HEK293 (cell line): ENCODE measurements at regions not wholly inside any gene's neighbourhood (a gene's known extent, or its start where the extent isn't known, plus 50 kb on each side); places are given as distances from the start of the nearest gene placed in this dataset.

Experiments
- CTCF ChIA-PET: fragments of 350-600 bp; formaldehyde crosslinking; extraction: SDS; loops from one replicate; lab custom pipeline; 2021; ENCODE audit warnings: antibody characterized with exemption; lab: Yijun Ruan, JAX
- POLR2A ChIA-PET: fragments of 300-600 bp; formaldehyde crosslinking; extraction: SDS; loops from one replicate; lab custom pipeline; 2020; ENCODE audit warnings: antibody characterized with exemption, inconsistent platforms; lab: Yijun Ruan, JAX
- H3K27ac ChIP-seq: fragments of 200-500 bp; sonication (Bioruptor generic); 2 replicates; pipeline ENCODE4 v1.5.1; 2014; ENCODE audit warnings: low read depth, low read length, control low read depth, inconsistent platforms; ENCODE audit errors: extremely low read depth
- H3K36me3 ChIP-seq, 2 experiments: fragments of 200-500 bp in 1 of 2; sonication (Bioruptor generic) in 1 of 2; 1 replicate in 1 of 2; 2 replicates in 1 of 2; pipeline ENCODE4 v1.5.1; 2014 to 2017; ENCODE audit warnings: inconsistent platforms in 2 of 2, low read length in 2 of 2; ENCODE audit not compliant: control insufficient read depth in 2 of 2, insufficient read depth in 1 of 2
- H3K4me1 ChIP-seq: fragments of 200-500 bp; sonication (Bioruptor generic); 2 replicates; pipeline ENCODE4 v1.5.1; 2014; ENCODE audit warnings: mild to moderate bottlenecking, low read length, inconsistent platforms; ENCODE audit not compliant: control insufficient read depth, insufficient read depth
- H3K4me3 ChIP-seq: 2 replicates; pipeline ENCODE4 v1.5.1; 2011; ENCODE audit warnings: low read depth, mild to moderate bottlenecking, control low read depth, low read length, moderate library complexity
- H3K9me3 ChIP-seq: fragments of 200-500 bp; sonication (Bioruptor generic); 2 replicates; pipeline ENCODE4 v1.5.1; 2014; ENCODE audit warnings: low read depth, low read length, inconsistent platforms; ENCODE audit not compliant: control insufficient read depth, insufficient read depth
- BCL11A ChIP-seq: fragments of 450-650 bp; formaldehyde crosslinking; IDR thresholded peaks from 2 replicates; pipeline ENCODE4 v1.5.1; 2016; ENCODE audit warnings: low read depth, missing biosample characterization, missing genetic modification characterization
- GLIS1 ChIP-seq: fragments of 450-650 bp; formaldehyde crosslinking; IDR thresholded peaks from 2 replicates; pipeline ENCODE4 v1.5.1; 2016; ENCODE audit warnings: missing biosample characterization, missing genetic modification characterization
- ZBTB20 ChIP-seq: fragments of 450-650 bp; formaldehyde crosslinking; IDR thresholded peaks from 2 replicates; pipeline ENCODE4 v1.5.1; 2016; ENCODE audit warnings: missing biosample characterization, missing genetic modification characterization
- ZFHX2 ChIP-seq: fragments of 450-650 bp; formaldehyde crosslinking; conservative IDR thresholded peaks from 2 replicates; pipeline ENCODE4 v1.5.1; 2016; ENCODE audit warnings: missing biosample characterization, missing genetic modification characterization
- ZNF133 ChIP-seq: fragments of 450-650 bp; formaldehyde crosslinking; IDR thresholded peaks from 2 replicates; pipeline ENCODE4 v1.5.1; 2016; ENCODE audit warnings: missing biosample characterization, missing genetic modification characterization
- ZNF16 ChIP-seq: fragments of 450-650 bp; formaldehyde crosslinking; IDR thresholded peaks from 2 replicates; pipeline ENCODE4 v1.5.1; 2016; ENCODE audit warnings: low read depth, missing biosample characterization, missing genetic modification characterization
- ZNF184 ChIP-seq: fragments of 450-650 bp; IDR thresholded peaks from 2 replicates; pipeline ENCODE4 v1.5.1; 2018; ENCODE audit warnings: missing biosample characterization, mild to moderate bottlenecking, missing genetic modification characterization
- ZNF23 ChIP-seq: fragments of 450-650 bp; formaldehyde crosslinking; IDR thresholded peaks from 2 replicates; pipeline ENCODE4 v1.5.1; 2016; ENCODE audit warnings: missing biosample characterization, missing genetic modification characterization, borderline replicate concordance
- ZNF416 ChIP-seq: fragments of 450-650 bp; formaldehyde crosslinking; IDR thresholded peaks from 2 replicates; pipeline ENCODE4 v1.5.1; 2016; ENCODE audit warnings: missing biosample characterization, missing genetic modification characterization
- ZNF473 ChIP-seq: fragments of 450-650 bp; formaldehyde crosslinking; IDR thresholded peaks from 2 replicates; pipeline ENCODE4 v1.5.1; 2017; ENCODE audit warnings: missing biosample characterization, missing genetic modification characterization
- ZNF544 ChIP-seq: fragments of 450-650 bp; formaldehyde crosslinking; IDR thresholded peaks from 2 replicates; pipeline ENCODE4 v1.5.0; 2017; ENCODE audit warnings: missing biosample characterization, missing genetic modification characterization
- ZNF585B ChIP-seq: fragments of 450-650 bp; formaldehyde crosslinking; IDR thresholded peaks from 2 replicates; pipeline ENCODE4 v1.5.1; 2016; ENCODE audit warnings: missing biosample characterization, missing genetic modification characterization
- ZNF621 ChIP-seq: fragments of 450-650 bp; formaldehyde crosslinking; IDR thresholded peaks from 2 replicates; pipeline ENCODE4 v1.5.1; 2017; ENCODE audit warnings: missing biosample characterization, missing genetic modification characterization
- ZNF704 ChIP-seq: fragments of 450-650 bp; formaldehyde crosslinking; IDR thresholded peaks from 2 replicates; pipeline ENCODE4 v1.5.1; 2016; ENCODE audit warnings: missing biosample characterization, missing genetic modification characterization
- TF ChIP-seq, protein P1 (sequence below): fragments of 450-650 bp; formaldehyde crosslinking; IDR thresholded peaks from 2 replicates; pipeline ENCODE4 v1.5.1; 2016; ENCODE audit warnings: missing biosample characterization, missing genetic modification characterization, borderline replicate concordance

GRCh38 chr5:113806250-113806649 is 292.8 kb downstream of the YTHDC2 start (continued):
- TF ChIP-seq ZNF585B (tag by site-specific recombination) (no peak), GLIS1 (tag by site-specific recombination) (no peak), ZNF184 (tag by site-specific recombination) (no peak)

DNA sequence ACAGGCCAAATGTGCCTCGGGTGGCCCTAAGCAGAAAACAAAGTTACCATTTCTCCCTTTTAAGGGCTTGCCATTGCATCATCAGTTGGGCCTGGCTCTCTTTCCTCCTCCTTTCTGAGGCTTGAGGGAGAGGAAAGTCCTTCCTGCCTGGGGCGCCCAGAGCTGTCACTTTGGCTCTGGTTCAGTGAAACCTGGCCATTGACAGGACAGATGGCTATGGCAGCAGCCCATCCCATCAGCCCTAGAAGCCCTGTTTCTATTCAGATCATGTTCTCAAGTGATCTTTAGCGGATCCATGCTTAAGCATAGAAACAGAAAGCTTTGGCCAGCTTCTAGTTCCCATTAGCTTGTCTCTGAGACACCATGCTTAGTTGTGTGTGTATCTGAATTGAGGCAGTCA is 293.4 kb downstream of the YTHDC2 start:
- POLR2A ChIA-PET, result interaction anchor here (0.6 kb wide), 1 partner anchor 7 kb away, joined by 7 read pairs; no protein-coding TSS in a partner anchor
- Histone ChIP-seq H3K4me3 (no peak overlapping the region), H3K27ac (no peak overlapping the region), H3K9me3 (no peaks in the 10 kb centered on the region), H3K4me1 (no peaks in the 10 kb centered on the region), H3K36me3 (no peaks in the 10 kb centered on the region)
- TF ChIP-seq ZNF23 (tag by site-specific recombination) (no peak), ZNF416 (tag by site-specific recombination) (no peak), ZNF544 (tag by site-specific recombination) (no peak)
- CTCF ChIA-PET, result interaction anchor here (0.6 to 0.8 kb wide), 5 partner anchors 8 to 644 kb away, joined by 3 to 4 read pairs (median 3); no protein-coding TSS in a partner anchor

- TF ChIP-seq ZNF133 (tag by site-specific recombination) (no peak), BCL11A (tag by site-specific recombination) (no peak), ZBTB20 (tag by site-specific recombination) (no peak), ZNF704 (tag by site-specific recombination) (no peak)
- ChIA-PET CTCF (interaction anchor here (0.6 kb wide), 1 partner anchor 9 kb away, joined by 3 read pairs; no protein-coding TSS in a partner anchor), POLR2A (interaction anchor here (0.6 kb wide), 1 partner anchor 8 kb away, joined by 7 read pairs; no protein-coding TSS in a partner anchor)
- no peaks in the 10 kb centered on the region for H3K4me1 ChIP-seq
- H3K36me3 ChIP-seq, result no peaks in the 10 kb centered on the region
- no peaks in the 10 kb centered on the region for H3K9me3 ChIP-seq
- no peak overlapping the region for H3K4me3 ChIP-seq
- no peak overlapping the region for H3K27ac ChIP-seq
Measured at GRCh38 chr5:113807427-113807991, 294.0 kb downstream of the YTHDC2 start.

- Histone ChIP-seq H3K4me1 (no peaks in the 10 kb centered on the region), H3K27ac (no peak overlapping the region), H3K36me3 (no peaks in the 10 kb centered on the region), H3K4me3 (no peak overlapping the region), H3K9me3 (no peaks in the 10 kb centered on the region)
- TF ChIP-seq ZNF621, result no peak
- no peak for TF ChIP-seq ZNF473 (tag by site-specific recombination)
- no peak for TF ChIP-seq ZNF16 (tag by site-specific recombination)
- TF ChIP-seq, protein P1, sequence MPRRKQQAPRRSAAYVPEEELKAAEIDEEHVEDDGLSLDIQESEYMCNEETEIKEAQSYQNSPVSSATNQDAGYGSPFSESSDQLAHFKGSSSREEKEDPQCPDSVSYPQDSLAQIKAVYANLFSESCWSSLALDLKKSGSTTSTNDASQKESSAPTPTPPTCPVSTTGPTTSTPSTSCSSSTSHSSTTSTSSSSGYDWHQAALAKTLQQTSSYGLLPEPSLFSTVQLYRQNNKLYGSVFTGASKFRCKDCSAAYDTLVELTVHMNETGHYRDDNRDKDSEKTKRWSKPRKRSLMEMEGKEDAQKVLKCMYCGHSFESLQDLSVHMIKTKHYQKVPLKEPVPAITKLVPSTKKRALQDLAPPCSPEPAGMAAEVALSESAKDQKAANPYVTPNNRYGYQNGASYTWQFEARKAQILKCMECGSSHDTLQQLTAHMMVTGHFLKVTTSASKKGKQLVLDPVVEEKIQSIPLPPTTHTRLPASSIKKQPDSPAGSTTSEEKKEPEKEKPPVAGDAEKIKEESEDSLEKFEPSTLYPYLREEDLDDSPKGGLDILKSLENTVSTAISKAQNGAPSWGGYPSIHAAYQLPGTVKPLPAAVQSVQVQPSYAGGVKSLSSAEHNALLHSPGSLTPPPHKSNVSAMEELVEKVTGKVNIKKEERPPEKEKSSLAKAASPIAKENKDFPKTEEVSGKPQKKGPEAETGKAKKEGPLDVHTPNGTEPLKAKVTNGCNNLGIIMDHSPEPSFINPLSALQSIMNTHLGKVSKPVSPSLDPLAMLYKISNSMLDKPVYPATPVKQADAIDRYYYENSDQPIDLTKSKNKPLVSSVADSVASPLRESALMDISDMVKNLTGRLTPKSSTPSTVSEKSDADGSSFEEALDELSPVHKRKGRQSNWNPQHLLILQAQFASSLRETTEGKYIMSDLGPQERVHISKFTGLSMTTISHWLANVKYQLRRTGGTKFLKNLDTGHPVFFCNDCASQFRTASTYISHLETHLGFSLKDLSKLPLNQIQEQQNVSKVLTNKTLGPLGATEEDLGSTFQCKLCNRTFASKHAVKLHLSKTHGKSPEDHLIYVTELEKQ, result no peak
- no peak for TF ChIP-seq ZFHX2 (tag by site-specific recombination)
- no peak for TF ChIP-seq ZNF133 (tag by site-specific recombination)
- ChIA-PET CTCF (interaction anchor here (0.7 kb wide), 1 partner anchor 980 kb away, joined by 3 read pairs; no protein-coding TSS in a partner anchor), POLR2A (no interaction called here)
Measured at GRCh38 chr5:113808956-113809355, 295.5 kb downstream of the YTHDC2 start.
